ENCODE measurements at regions not wholly inside any gene's neighbourhood (a gene's known extent, or its start where the extent isn't known, plus 50 kb on each side); places are given as distances from the start of the nearest gene placed in this dataset.

DNA sequence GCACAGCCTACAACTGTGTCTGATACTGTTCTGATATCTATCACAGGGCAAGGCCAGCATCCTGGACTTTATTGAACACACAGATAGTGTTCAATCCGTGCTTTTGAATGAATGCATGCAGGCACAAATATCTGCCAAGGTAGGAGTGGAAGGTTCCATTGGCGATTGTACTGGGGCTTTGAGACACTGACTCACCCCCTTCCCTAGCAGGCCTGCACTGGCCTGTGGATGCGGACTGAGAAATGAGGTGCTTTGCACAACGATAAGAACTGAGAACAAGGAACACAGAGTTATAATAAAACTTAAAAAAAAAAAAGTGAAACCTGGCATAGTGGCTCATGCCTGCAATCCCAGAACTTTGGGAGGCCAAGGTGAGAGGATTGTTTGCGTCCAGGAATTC, 62.4 kb upstream of the NGF start:
- no peak for TF ChIP-seq POLR2A (IDR thresholded peaks at IDR 0.05)
- TF ChIP-seq, protein P1, sequence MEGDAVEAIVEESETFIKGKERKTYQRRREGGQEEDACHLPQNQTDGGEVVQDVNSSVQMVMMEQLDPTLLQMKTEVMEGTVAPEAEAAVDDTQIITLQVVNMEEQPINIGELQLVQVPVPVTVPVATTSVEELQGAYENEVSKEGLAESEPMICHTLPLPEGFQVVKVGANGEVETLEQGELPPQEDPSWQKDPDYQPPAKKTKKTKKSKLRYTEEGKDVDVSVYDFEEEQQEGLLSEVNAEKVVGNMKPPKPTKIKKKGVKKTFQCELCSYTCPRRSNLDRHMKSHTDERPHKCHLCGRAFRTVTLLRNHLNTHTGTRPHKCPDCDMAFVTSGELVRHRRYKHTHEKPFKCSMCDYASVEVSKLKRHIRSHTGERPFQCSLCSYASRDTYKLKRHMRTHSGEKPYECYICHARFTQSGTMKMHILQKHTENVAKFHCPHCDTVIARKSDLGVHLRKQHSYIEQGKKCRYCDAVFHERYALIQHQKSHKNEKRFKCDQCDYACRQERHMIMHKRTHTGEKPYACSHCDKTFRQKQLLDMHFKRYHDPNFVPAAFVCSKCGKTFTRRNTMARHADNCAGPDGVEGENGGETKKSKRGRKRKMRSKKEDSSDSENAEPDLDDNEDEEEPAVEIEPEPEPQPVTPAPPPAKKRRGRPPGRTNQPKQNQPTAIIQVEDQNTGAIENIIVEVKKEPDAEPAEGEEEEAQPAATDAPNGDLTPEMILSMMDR (IDR thresholded peaks at IDR 0.05): no peak
